ENCODE measurements at regions not wholly inside any gene's neighbourhood (a gene's known extent, or its start where the extent isn't known, plus 50 kb on each side); places are given as distances from the start of the nearest gene placed in this dataset.

- Histone ChIP-seq H3K36me3 (ENCODE audit: insufficient read depth, low read length) (no peaks in the 10 kb centered on the region), H3K27me3 (ENCODE audit: low read length) (no peaks in the 10 kb centered on the region), H3K4me2 (ENCODE audit: low read depth, low read length, poor library complexity, severe bottlenecking) (no peak overlapping the region)
Observed at GRCh38 chr6:81214414-81215091, 537.9 kb downstream of the TENT5A start.

GRCh38 chr6:81204731-81205130, 547.8 kb downstream of the TENT5A start:
- H3K36me3 ChIP-seq (ENCODE audit: insufficient read depth, low read length), result no peaks in the 10 kb centered on the region
- H3K27ac ChIP-seq (ENCODE audit: low read length), result no peak overlapping the region
- no peak overlapping the region for H3K4me3 ChIP-seq (ENCODE audit: low read length)
- no peaks in the 10 kb centered on the region for H3K4me1 ChIP-seq (ENCODE audit: low read length)
- no peak overlapping the region for H2AFZ ChIP-seq (ENCODE audit: low read length)
- no peak overlapping the region for H3K4me2 ChIP-seq (ENCODE audit: low read depth, low read length, poor library complexity, severe bottlenecking)
- no peaks in the 10 kb centered on the region for H3K27me3 ChIP-seq (ENCODE audit: low read length)
- no peaks in the 10 kb centered on the region for H4K20me1 ChIP-seq (ENCODE audit: insufficient read depth, low read depth, low read length)
- H3K79me2 ChIP-seq (ENCODE audit: low read length), result no peaks in the 10 kb centered on the region
- no peaks in the 10 kb centered on the region for H3K9me2 ChIP-seq (replicated peaks; ENCODE audit: insufficient read depth, low read length)
- H3K9ac ChIP-seq (ENCODE audit: low read length), result no peak overlapping the region
- DNase-seq, result no peak
- H3K9me3 ChIP-seq (ENCODE audit: low read length), result peaks cover 5% of the 10 kb centered on the region; the same call in 1 of the 2 replicates

More at GRCh38 chr6:81214414-81215091, 537.9 kb downstream of the TENT5A start:
- Histone ChIP-seq H4K20me1 (ENCODE audit: insufficient read depth, low read depth, low read length) (no peaks in the 10 kb centered on the region), H3K79me2 (ENCODE audit: low read length) (no peaks in the 10 kb centered on the region), H3K4me1 (ENCODE audit: low read length) (no peaks in the 10 kb centered on the region), H3K27ac (ENCODE audit: low read length) (no peak overlapping the region), H2AFZ (ENCODE audit: low read length) (no peak overlapping the region), H3K9me2 (replicated peaks; ENCODE audit: insufficient read depth, low read length) (no peaks in the 10 kb centered on the region), H3K4me3 (ENCODE audit: low read length) (no peak overlapping the region), H3K9me3 (ENCODE audit: low read length) (no peaks in the 10 kb centered on the region), H3K9ac (ENCODE audit: low read length) (no peak overlapping the region)
- no peak for DNase-seq

GRCh38 chr6:81194374-81194773, 558.1 kb downstream of the TENT5A start:
- Histone ChIP-seq H3K4me1 (ENCODE audit: low read length) (no peaks in the 10 kb centered on the region), H3K9ac (ENCODE audit: low read length) (no peak overlapping the region), H3K36me3 (ENCODE audit: insufficient read depth, low read length) (no peaks in the 10 kb centered on the region), H3K79me2 (ENCODE audit: low read length) (no peaks in the 10 kb centered on the region), H3K27me3 (ENCODE audit: low read length) (no peaks in the 10 kb centered on the region), H3K27ac (ENCODE audit: low read length) (no peak overlapping the region), H2AFZ (ENCODE audit: low read length) (no peak overlapping the region), H3K9me2 (replicated peaks; ENCODE audit: insufficient read depth, low read length) (no peaks in the 10 kb centered on the region), H4K20me1 (ENCODE audit: insufficient read depth, low read depth, low read length) (no peaks in the 10 kb centered on the region), H3K4me3 (ENCODE audit: low read length) (no peak overlapping the region), H3K9me3 (ENCODE audit: low read length) (peaks cover 12% of the 10 kb centered on the region; the same call in 1 of the 2 replicates), H3K4me2 (ENCODE audit: low read depth, low read length, poor library complexity, severe bottlenecking) (no peak overlapping the region)
- DNase-seq, result no peak

- Histone ChIP-seq H3K9me2 (replicated peaks; ENCODE audit: insufficient read depth, low read length) (no peaks in the 10 kb centered on the region), H3K27me3 (ENCODE audit: low read length) (no peaks in the 10 kb centered on the region), H3K9ac (ENCODE audit: low read length) (no peak overlapping the region), H3K4me2 (ENCODE audit: low read depth, low read length, poor library complexity, severe bottlenecking) (no peak overlapping the region), H3K79me2 (ENCODE audit: low read length) (no peaks in the 10 kb centered on the region), H3K27ac (ENCODE audit: low read length) (no peak overlapping the region), H4K20me1 (ENCODE audit: insufficient read depth, low read depth, low read length) (no peaks in the 10 kb centered on the region), H3K9me3 (ENCODE audit: low read length) (0 out of 2 replicates have a peak, but pooled peaks cover 3% of the 10 kb centered on the region), H3K4me1 (ENCODE audit: low read length) (no peaks in the 10 kb centered on the region), H3K36me3 (ENCODE audit: insufficient read depth, low read length) (no peaks in the 10 kb centered on the region), H3K4me3 (ENCODE audit: low read length) (no peak overlapping the region), H2AFZ (ENCODE audit: low read length) (no peak overlapping the region)
- no peak for DNase-seq
Observed at GRCh38 chr6:81172056-81172740, 580.3 kb downstream of the TENT5A start.

GRCh38 chr6:81169166-81169565, 583.3 kb downstream of the TENT5A start:
- H3K9me3 ChIP-seq (ENCODE audit: low read length), result no peaks in the 10 kb centered on the region
- no peak overlapping the region for H2AFZ ChIP-seq (ENCODE audit: low read length)
- DNase-seq, result no peak
- H4K20me1 ChIP-seq (ENCODE audit: insufficient read depth, low read depth, low read length), result no peaks in the 10 kb centered on the region
- H3K36me3 ChIP-seq (ENCODE audit: insufficient read depth, low read length), result no peaks in the 10 kb centered on the region
- H3K4me3 ChIP-seq (ENCODE audit: low read length), result no peak overlapping the region
- H3K4me1 ChIP-seq (ENCODE audit: low read length), result no peaks in the 10 kb centered on the region
- no peak overlapping the region for H3K4me2 ChIP-seq (ENCODE audit: low read depth, low read length, poor library complexity, severe bottlenecking)
- no peaks in the 10 kb centered on the region for H3K79me2 ChIP-seq (ENCODE audit: low read length)
- H3K9ac ChIP-seq (ENCODE audit: low read length), result no peak overlapping the region
- no peak overlapping the region for H3K27ac ChIP-seq (ENCODE audit: low read length)
- H3K9me2 ChIP-seq (replicated peaks; ENCODE audit: insufficient read depth, low read length), result no peaks in the 10 kb centered on the region
- H3K27me3 ChIP-seq (ENCODE audit: low read length), result no peaks in the 10 kb centered on the region

- Histone ChIP-seq H4K20me1 (ENCODE audit: insufficient read depth, low read depth, low read length) (no peaks in the 10 kb centered on the region), H3K4me1 (ENCODE audit: low read length) (no peaks in the 10 kb centered on the region), H3K4me2 (ENCODE audit: low read depth, low read length, poor library complexity, severe bottlenecking) (no peak overlapping the region), H3K9ac (ENCODE audit: low read length) (no peak overlapping the region), H3K27ac (ENCODE audit: low read length) (no peak overlapping the region), H3K27me3 (ENCODE audit: low read length) (no peaks in the 10 kb centered on the region), H3K9me3 (ENCODE audit: low read length) (no peaks in the 10 kb centered on the region), H3K36me3 (ENCODE audit: insufficient read depth, low read length) (no peaks in the 10 kb centered on the region), H3K79me2 (ENCODE audit: low read length) (no peaks in the 10 kb centered on the region), H3K9me2 (replicated peaks; ENCODE audit: insufficient read depth, low read length) (no peaks in the 10 kb centered on the region), H3K4me3 (ENCODE audit: low read length) (no peak overlapping the region), H2AFZ (ENCODE audit: low read length) (no peak overlapping the region)
- no peak for DNase-seq
Observed at GRCh38 chr6:81166770-81167169, 585.7 kb downstream of the TENT5A start.

GRCh38 chr6:81158956-81159355, 593.5 kb downstream of the TENT5A start:
- Histone ChIP-seq H3K9me2 (replicated peaks; ENCODE audit: insufficient read depth, low read length) (no peaks in the 10 kb centered on the region), H3K79me2 (ENCODE audit: low read length) (no peaks in the 10 kb centered on the region), H3K36me3 (ENCODE audit: insufficient read depth, low read length) (no peaks in the 10 kb centered on the region), H4K20me1 (ENCODE audit: insufficient read depth, low read depth, low read length) (no peaks in the 10 kb centered on the region), H3K4me1 (ENCODE audit: low read length) (no peaks in the 10 kb centered on the region), H3K9me3 (ENCODE audit: low read length) (no peaks in the 10 kb centered on the region; the same call in 1 of the 2 replicates), H3K27ac (ENCODE audit: low read length) (no peak overlapping the region), H2AFZ (ENCODE audit: low read length) (no peak overlapping the region), H3K4me3 (ENCODE audit: low read length) (no peak overlapping the region), H3K4me2 (ENCODE audit: low read depth, low read length, poor library complexity, severe bottlenecking) (no peak overlapping the region), H3K27me3 (ENCODE audit: low read length) (no peaks in the 10 kb centered on the region), H3K9ac (ENCODE audit: low read length) (no peak overlapping the region)
- DNase-seq, result no peak

GRCh38 chr6:81148751-81149150, 603.7 kb downstream of the TENT5A start:
- H3K27me3 ChIP-seq (ENCODE audit: low read length), result no peaks in the 10 kb centered on the region
- H3K27ac ChIP-seq (ENCODE audit: low read length), result no peak overlapping the region
- no peak overlapping the region for H3K4me2 ChIP-seq (ENCODE audit: low read depth, low read length, poor library complexity, severe bottlenecking)
- no peaks in the 10 kb centered on the region for H3K4me1 ChIP-seq (ENCODE audit: low read length)
- no peaks in the 10 kb centered on the region; the same call in 1 of the 2 replicates for H3K36me3 ChIP-seq (ENCODE audit: insufficient read depth, low read length)
- no peak for DNase-seq
- no peaks in the 10 kb centered on the region for H3K9me2 ChIP-seq (replicated peaks; ENCODE audit: insufficient read depth, low read length)
- H3K79me2 ChIP-seq (ENCODE audit: low read length), result no peaks in the 10 kb centered on the region
- H3K9me3 ChIP-seq (ENCODE audit: low read length), result peaks cover 7% of the 10 kb centered on the region
- H3K9ac ChIP-seq (ENCODE audit: low read length), result no peak overlapping the region
- H2AFZ ChIP-seq (ENCODE audit: low read length), result no peak overlapping the region
- no peaks in the 10 kb centered on the region for H4K20me1 ChIP-seq (ENCODE audit: insufficient read depth, low read depth, low read length)
- no peak overlapping the region for H3K4me3 ChIP-seq (ENCODE audit: low read length)

Data from Karpas-422 (cell line).